ENCODE measurements at regions not wholly inside any gene's neighbourhood (a gene's known extent, or its start where the extent isn't known, plus 50 kb on each side); places are given as distances from the start of the nearest gene placed in this dataset.
"Not testable (repeated sequence)": the region's sequence is repeated elsewhere in the genome, so short reads cannot be mapped to it uniquely, and the experiment has no call there.

DNA sequence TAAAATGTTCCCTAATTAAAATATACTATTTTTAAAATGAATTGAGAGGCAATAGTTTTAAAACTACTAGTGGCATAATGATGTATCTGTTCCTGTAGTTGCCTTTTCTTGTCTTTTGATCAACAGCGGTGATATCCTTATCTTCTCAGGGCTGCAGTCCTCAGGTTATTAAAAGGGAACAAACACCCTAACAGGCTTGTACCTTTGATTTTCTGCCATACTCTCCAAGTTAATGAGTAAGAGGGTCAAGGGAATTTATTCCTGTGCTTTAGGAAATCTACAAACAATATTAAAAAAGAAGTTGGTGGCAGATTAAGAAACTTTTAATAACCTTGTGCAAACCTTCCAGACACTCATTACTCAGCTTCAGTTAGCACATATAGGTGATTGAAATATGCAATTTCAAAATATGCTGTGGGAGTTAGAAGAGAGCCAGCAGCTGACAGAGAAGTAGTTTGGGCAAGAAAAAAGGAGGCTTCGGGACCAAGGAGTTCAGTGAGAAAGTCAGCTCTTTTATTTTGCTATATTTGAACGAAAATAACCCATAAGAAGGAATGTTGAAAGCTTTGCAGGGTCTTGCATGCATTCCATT lies 81.0 kb upstream of the TLE4 start:
- DNase-seq = no peak

DNA sequence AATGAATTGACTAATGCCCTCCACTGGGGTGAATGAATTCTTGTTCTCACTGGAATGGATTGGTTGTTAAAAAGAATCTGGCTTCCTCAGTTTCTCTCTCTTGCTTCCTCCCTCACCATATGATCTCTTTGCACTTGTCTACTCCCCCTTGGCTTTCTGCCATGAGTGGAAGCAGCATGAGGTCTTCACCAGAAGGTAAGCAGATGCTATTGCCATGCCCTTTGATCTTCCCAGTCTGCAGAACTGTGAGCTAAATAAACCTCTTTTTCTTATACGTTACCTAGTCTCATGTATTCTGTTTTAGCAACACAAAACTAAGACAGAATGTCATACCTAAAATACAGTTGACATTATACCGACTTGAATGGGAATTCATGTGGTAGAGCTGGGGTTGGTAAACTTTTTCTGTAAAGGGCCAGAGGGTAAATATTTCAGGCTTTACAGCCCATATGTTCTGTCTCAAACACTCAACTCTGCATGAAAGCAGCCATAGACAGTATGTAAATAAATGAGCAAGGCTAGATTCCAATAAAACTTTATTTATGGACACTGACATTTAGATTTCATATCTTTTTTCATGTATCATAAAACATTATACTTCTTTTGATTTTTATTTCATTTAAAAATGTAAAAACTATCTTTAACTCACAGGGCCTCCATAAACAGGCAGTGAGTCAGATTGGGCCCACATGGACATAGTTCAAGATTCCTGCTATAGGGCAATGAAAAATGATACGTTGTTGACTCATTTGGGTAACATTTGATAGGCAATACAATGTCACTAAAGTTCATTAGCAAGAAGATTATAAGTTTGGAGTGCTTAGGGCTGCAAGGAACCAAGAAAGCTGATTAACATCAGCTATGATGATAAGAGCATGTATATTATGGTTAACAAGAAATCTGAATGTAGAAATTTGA lies 79.4 kb upstream of the TLE4 start:
- DNase-seq = no peak

DNA sequence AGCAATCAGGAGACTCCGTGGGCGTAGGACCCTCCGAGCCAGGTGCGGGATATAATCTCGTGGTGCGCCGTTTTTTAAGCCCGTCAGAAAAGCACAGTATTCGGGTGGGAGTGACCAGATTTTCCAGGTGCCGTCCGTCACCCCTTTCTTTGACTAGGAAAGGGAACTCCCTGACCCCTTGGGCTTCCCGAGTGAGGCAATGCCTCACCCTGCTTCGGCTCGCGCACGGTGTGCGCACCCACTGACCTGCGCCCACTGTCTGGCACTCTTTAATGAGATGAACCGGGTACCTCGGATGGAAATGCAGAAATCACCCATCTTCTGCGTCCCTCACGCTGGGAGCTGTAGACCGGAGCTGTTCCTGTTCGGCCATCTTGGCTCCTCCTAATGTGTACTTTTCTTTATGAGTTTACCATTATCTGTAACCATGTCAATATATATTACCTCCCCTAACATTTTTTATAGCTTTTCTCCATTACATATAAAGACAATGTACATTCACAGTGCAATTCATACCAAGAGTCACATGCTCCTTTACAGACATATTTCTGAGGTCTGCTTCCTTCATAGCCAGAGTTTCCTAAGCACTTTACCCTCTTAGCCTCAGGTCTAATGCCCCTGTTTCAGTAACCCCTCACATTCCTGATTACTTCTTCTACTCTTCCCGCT lies 71.4 kb upstream of the TLE4 start:
- not testable (repeated sequence) for DNase-seq

DNA sequence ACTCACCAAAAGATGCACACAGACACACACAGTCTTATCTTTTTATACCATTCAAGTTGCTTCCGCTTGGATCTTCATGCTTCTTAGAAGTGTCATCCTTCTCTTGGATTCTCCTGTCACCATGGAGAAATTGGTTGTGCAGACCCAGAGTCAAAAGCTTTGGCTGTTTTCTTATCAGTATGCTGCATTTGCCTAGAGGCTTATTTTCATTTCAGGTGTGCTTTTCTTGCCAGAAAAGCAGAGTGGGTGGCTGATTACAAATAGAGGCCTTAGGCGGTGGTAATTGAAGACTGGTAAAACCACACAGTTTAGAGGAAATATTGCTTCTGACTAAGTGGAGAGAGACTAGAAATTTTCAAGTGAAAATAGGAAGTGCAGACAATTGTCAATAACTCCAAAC lies 70.2 kb upstream of the TLE4 start:
- no peak for DNase-seq

DNA sequence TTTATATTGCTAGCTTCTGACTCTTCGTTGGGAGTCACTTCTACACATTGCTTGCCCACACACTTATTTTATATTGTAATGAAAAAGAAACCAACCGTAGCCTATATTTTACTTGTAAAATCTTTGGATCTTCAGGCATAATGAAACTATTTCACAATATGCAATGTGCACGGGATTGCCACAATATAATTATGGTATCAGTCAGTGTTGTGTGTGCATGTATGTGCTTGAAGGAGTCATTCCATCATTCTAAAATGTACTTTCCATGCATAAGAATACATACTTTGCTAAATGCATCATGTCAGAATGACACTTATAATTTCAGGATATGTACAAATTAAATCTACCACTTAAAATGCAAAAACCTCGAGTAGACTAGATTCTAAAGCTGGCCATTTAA lies 64.0 kb upstream of the TLE4 start:
- DNase-seq = no peak

DNA sequence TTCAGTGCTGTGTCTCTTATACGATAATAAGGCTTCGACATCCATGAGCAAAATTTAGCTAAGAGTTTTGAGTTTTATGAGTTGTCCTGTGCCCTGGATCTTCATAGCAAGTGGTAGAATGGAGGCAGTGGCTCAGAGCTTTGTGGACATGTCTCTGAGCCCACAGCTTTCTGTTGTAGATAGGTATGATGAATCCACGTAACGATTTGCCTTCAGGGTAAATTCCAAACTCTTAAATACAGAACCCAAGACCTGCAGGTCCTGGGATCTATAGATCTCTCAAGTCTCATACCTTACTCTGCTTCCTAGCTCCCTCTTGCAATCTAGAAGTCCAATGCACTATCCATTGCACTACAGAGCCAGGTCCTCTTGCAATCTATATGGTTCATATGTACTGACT lies 59.5 kb upstream of the TLE4 start:
- no peak for DNase-seq
